GM19328 (cell line): ENCODE measurements at regions not wholly inside any gene's neighbourhood (a gene's known extent, or its start where the extent isn't known, plus 50 kb on each side); places are given as distances from the start of the nearest gene placed in this dataset.
"Not testable (repeated sequence)": the region's sequence is repeated elsewhere in the genome, so short reads cannot be mapped to it uniquely, and the experiment has no call there.

Source experiments
- ATAC-seq: cut with Tn5 transposase; IDR thresholded peaks from one replicate; pipeline ENCODE4 v1.9.1; 2021; ENCODE audit warnings: mild to moderate bottlenecking, moderate library complexity; ENCODE audit not compliant: unreplicated experiment

GRCh38 chr9:30771163-30771708 is 1613.2 kb upstream of the ACO1 start:
- no peak for ATAC-seq

- ATAC-seq = no peak
Measured at GRCh38 chr9:30771760-30772159, 1612.7 kb upstream of the ACO1 start.

- ATAC-seq = no peak
Measured at GRCh38 chr9:30773427-30773826, 1611.0 kb upstream of the ACO1 start.

GRCh38 chr9:30774326-30774725 is 1610.1 kb upstream of the ACO1 start:
- ATAC-seq = no peak

- no peak for ATAC-seq
Measured at GRCh38 chr9:30775236-30775635, 1609.2 kb upstream of the ACO1 start.

GRCh38 chr9:30796764-30797163 is 1587.7 kb upstream of the ACO1 start:
- no peak for ATAC-seq

GRCh38 chr9:30799527-30800101 is 1584.8 kb upstream of the ACO1 start:
- ATAC-seq = no peak

GRCh38 chr9:30800421-30800820 is 1584.0 kb upstream of the ACO1 start:
- no peak for ATAC-seq

- ATAC-seq = no peak
Measured at GRCh38 chr9:30812821-30813220, 1571.6 kb upstream of the ACO1 start.

- no peak for ATAC-seq
Measured at GRCh38 chr9:30815585-30815984, 1568.9 kb upstream of the ACO1 start.

- ATAC-seq = no peak
Measured at GRCh38 chr9:30845136-30845535, 1539.3 kb upstream of the ACO1 start.

GRCh38 chr9:30846651-30847050 is 1537.8 kb upstream of the ACO1 start:
- ATAC-seq = no peak

- ATAC-seq = no peak
Measured at GRCh38 chr9:30851600-30851999, 1532.8 kb upstream of the ACO1 start.

- no peak for ATAC-seq
Measured at GRCh38 chr9:30900706-30901105, 1483.7 kb upstream of the ACO1 start.

GRCh38 chr9:30913331-30913730 is 1471.1 kb upstream of the ACO1 start:
- no peak for ATAC-seq

- no peak for ATAC-seq
Measured at GRCh38 chr9:30915451-30915850, 1469.0 kb upstream of the ACO1 start.

- ATAC-seq = no peak
Measured at GRCh38 chr9:30925126-30925525, 1459.3 kb upstream of the ACO1 start.

- ATAC-seq = no peak
Measured at GRCh38 chr9:30925635-30926034, 1458.8 kb upstream of the ACO1 start.

GRCh38 chr9:30928045-30928444 is 1456.4 kb upstream of the ACO1 start:
- no peak for ATAC-seq

GRCh38 chr9:30932226-30932625 is 1452.2 kb upstream of the ACO1 start:
- no peak for ATAC-seq

GRCh38 chr9:30935730-30936129 is 1448.7 kb upstream of the ACO1 start:
- ATAC-seq = no peak

- no peak for ATAC-seq
Measured at GRCh38 chr9:30937106-30937505, 1447.3 kb upstream of the ACO1 start.

- not testable (repeated sequence) for ATAC-seq
Measured at GRCh38 chr9:30942852-30943251, 1441.6 kb upstream of the ACO1 start.
